Tibial nerve (tissue), 4 donors: ENCODE measurements at regions not wholly inside any gene's neighbourhood (a gene's known extent, or its start where the extent isn't known, plus 50 kb on each side); places are given as distances from the start of the nearest gene placed in this dataset.

Source experiments
- DNase-seq, 2 donors: peaks; one replicate each; pipeline ENCODE4 v3.0.0-alpha.2; 2019; ENCODE audit warnings: low spot score in 2 of 2
- H3K27ac ChIP-seq, 4 donors: fragments of 200-600 bp; sonication (generic) in 3 of 4; one replicate each; pipeline ENCODE4 v1.5.1; 2017 to 2019; ENCODE audit warnings: mild to moderate bottlenecking in 1 of 4
- H3K27me3 ChIP-seq, 2 donors: fragments of 200-600 bp; sonication (generic) in 1 of 2; one replicate each; pipeline versions ENCODE4 v1.5.1 to v1.6.0; 2017 to 2019
- H3K36me3 ChIP-seq, 3 donors: fragments of 200-600 bp; sonication (generic); one replicate each; pipeline ENCODE4 v1.5.1; 2018 to 2019
- H3K4me1 ChIP-seq, 4 donors: fragments of 200-600 bp; sonication (generic) in 3 of 4; one replicate each; pipeline ENCODE4 v1.5.1; 2017 to 2019
- H3K4me3 ChIP-seq, 4 donors: fragments of 200-600 bp; sonication (generic) in 3 of 4; one replicate each; pipeline ENCODE4 v1.5.1; 2017 to 2019; ENCODE audit warnings: mild to moderate bottlenecking in 1 of 4, moderate library complexity in 1 of 4
- H3K9me3 ChIP-seq, 4 donors: fragments of 200-600 bp; sonication (generic) in 3 of 4; one replicate each; pipeline ENCODE4 v1.5.1; 2017 to 2019
- EP300 ChIP-seq, 2 donors: sonication (generic); formaldehyde crosslinking; IDR thresholded peaks; one replicate each; pipeline ENCODE4 v1.6.1; 2017; ENCODE audit warnings: antibody characterized with exemption in 2 of 2, mild to moderate bottlenecking in 1 of 2
- POLR2A ChIP-seq, 2 donors: fragments of 450-650 bp; IDR thresholded peaks; one replicate each; pipeline ENCODE4 v1.6.1; 2017; ENCODE audit warnings: antibody characterized with exemption in 2 of 2, mild to moderate bottlenecking in 2 of 2, moderate library complexity in 2 of 2
- WGBS, 2 donors: methylation state at CpG; one replicate each; pipeline ENCODE4 v1.1.5; 2018; 5-methylcytosine and 5-hydroxymethylcytosine counted together
- TF ChIP-seq, protein P1 (sequence below), 5 experiments: fragments of 200-600 bp in 3 of 5; fragments of 450-650 bp in 2 of 5; sonication (generic) in 3 of 5; IDR thresholded peaks; one replicate each; pipeline ENCODE4 v1.5.1; 2016 to 2019; ENCODE audit warnings: antibody characterized with exemption in 5 of 5, mild to moderate bottlenecking in 3 of 5, moderate library complexity in 2 of 5

DNA sequence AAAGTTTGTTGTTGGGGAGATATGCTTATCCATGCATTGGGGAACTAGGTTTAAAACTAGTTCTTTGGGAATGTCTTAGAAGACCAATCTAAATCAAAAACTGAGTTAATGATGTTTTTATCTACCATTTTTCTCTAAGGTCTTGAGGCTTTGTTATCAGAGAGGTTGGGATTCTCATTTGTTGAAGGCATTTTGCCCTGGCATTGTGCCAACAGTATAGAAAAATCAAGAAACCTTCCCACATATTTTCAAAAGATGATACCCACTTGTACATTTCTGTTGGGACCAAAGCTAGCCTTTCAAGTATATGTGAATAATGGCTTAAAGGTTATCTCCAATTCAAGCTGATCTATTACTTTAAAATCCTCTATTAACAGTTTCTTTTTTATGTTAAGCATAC lies 419.8 kb upstream of the KIF2A start:
- H3K27ac ChIP-seq: no peak overlapping the region
- TF ChIP-seq, protein P1, sequence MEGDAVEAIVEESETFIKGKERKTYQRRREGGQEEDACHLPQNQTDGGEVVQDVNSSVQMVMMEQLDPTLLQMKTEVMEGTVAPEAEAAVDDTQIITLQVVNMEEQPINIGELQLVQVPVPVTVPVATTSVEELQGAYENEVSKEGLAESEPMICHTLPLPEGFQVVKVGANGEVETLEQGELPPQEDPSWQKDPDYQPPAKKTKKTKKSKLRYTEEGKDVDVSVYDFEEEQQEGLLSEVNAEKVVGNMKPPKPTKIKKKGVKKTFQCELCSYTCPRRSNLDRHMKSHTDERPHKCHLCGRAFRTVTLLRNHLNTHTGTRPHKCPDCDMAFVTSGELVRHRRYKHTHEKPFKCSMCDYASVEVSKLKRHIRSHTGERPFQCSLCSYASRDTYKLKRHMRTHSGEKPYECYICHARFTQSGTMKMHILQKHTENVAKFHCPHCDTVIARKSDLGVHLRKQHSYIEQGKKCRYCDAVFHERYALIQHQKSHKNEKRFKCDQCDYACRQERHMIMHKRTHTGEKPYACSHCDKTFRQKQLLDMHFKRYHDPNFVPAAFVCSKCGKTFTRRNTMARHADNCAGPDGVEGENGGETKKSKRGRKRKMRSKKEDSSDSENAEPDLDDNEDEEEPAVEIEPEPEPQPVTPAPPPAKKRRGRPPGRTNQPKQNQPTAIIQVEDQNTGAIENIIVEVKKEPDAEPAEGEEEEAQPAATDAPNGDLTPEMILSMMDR (IDR thresholded peaks at IDR 0.05): no peak
- TF ChIP-seq EP300 (IDR thresholded peaks at IDR 0.05): no peak
- no peak for TF ChIP-seq POLR2A (IDR thresholded peaks at IDR 0.05)

DNA sequence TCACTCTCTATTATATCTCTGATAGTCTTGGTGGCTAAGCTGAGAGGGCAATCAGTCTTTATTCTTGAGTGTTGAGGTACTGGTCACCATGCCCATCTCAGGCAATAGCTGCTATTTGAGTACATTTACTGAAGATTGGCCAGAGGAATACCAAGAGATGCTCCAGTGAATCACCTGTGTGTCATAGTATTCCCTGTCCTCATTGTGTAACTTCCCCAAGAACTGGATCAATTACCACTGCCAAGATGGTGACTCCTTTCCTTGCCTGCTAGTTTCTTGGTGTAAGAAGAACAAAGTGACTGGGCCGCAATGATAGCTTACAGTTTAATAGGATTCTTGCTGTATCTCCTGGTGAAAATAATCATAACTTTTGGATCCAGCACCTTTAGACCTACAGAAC lies 418.7 kb upstream of the KIF2A start:
- no peak overlapping the region for H3K4me3 ChIP-seq
- no peak overlapping the region for H3K27ac ChIP-seq
- TF ChIP-seq EP300 (IDR thresholded peaks at IDR 0.05): no peak
- TF ChIP-seq, protein P1 (IDR thresholded peaks at IDR 0.05): no peak
- TF ChIP-seq POLR2A (IDR thresholded peaks at IDR 0.05): no peak
- no peaks in the 10 kb centered on the region for H3K36me3 ChIP-seq
- no peak for DNase-seq
- peaks cover 0 to 13% (median 0%) of the 10 kb centered on the region in 4 donors for H3K9me3 ChIP-seq
- H3K4me1 ChIP-seq: no peaks in the 10 kb centered on the region
- WGBS, 2 donors: 91% methylated on average over 1 of the region's 1 CpG
- H3K27me3 ChIP-seq: no peaks in the 10 kb centered on the region

More for the DNA sequence above, 419.8 kb upstream of the KIF2A start:
- Histone ChIP-seq H3K4me3 (no peak overlapping the region), H3K36me3 (no peaks in the 10 kb centered on the region), H3K4me1 (no peaks in the 10 kb centered on the region), H3K27me3 (no peaks in the 10 kb centered on the region), H3K9me3 (peaks cover 0 to 11% (median 0%) of the 10 kb centered on the region in 4 donors)
- no peak for DNase-seq

DNA sequence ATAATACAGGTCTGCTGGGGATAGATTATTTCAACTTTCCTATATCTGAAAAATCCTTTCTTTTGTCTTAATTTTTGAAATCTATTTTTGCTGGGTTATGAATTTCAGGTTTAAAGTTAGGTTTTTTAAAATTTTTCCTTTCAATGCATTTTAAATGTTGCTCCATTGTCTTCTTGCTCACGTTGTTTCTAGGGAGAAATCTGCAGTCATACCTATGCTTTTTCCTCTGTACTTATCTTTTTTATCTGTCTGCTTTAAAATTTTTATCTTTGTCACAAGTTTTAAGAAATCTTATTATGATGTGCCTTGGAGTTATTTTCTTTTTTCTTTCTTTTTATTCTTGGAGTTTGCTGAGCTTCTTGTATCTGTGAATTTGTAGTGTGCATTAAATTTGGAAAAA lies 412.0 kb upstream of the KIF2A start:
- Histone ChIP-seq H3K4me3 (no peak overlapping the region), H3K36me3 (no peaks in the 10 kb centered on the region), H3K27ac (no peak overlapping the region), H3K27me3 (no peaks in the 10 kb centered on the region), H3K9me3 (peaks cover 0 to 34% (median 2%) of the 10 kb centered on the region in 4 donors), H3K4me1 (no peaks in the 10 kb centered on the region)
- DNase-seq: no peak
- TF ChIP-seq POLR2A (IDR thresholded peaks at IDR 0.05) (no peak), EP300 (IDR thresholded peaks at IDR 0.05) (no peak)
- TF ChIP-seq, protein P1 (IDR thresholded peaks at IDR 0.05): no peak
- WGBS, 2 donors: 67 to 79% methylated on average over 1 of the region's 1 CpG

DNA sequence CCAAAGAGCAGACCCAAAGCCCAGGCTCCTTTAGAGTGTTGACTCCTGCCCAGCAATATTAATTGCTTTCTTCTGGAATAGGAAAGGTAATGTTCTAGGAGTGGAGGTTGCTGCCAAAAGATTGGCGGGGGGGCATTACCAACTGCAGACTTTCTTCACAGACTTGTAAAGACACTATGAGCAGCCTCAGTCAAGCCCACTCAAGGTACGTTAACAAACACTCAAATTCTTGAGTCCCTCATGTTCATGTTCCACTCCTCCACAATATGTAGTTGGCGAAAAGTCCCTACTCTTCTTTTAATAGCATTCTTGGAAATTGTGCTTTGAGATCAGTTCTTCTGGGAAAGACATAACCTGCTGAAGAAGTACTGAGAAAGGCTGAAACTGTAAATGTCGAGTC lies 409.2 kb upstream of the KIF2A start:
- 73 to 86% methylated on average over 4 of the region's 4 CpGs for WGBS, 2 donors
- TF ChIP-seq POLR2A (IDR thresholded peaks at IDR 0.05): no peak
- TF ChIP-seq, protein P1 (IDR thresholded peaks at IDR 0.05): no peak
- TF ChIP-seq EP300 (IDR thresholded peaks at IDR 0.05): no peak
- no peak overlapping the region for H3K27ac ChIP-seq
- no peaks in the 10 kb centered on the region for H3K36me3 ChIP-seq
- no peak overlapping the region for H3K4me3 ChIP-seq
- H3K9me3 ChIP-seq: peaks cover 0 to 23% (median 2%) of the 10 kb centered on the region in 4 donors
- no peaks in the 10 kb centered on the region for H3K4me1 ChIP-seq
- DNase-seq: no peak
- H3K27me3 ChIP-seq: no peaks in the 10 kb centered on the region

DNA sequence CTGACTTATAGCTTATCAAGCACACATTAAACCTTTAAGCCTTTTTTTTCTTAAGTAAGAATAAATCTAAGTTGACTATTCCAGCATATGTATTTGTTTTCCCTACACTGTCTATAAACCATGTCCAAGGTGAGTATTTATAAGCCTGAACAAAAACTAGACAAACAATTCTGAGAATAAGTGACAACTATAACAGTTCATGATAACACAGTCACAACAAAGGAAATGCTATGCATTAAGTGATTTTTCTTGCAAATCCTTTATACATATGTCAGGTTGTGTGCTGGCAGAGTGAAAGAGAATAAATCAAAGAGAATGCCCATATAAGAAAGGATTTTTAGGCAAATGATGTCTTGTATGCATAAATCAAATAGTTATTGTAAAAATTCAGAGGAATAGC lies 408.8 kb upstream of the KIF2A start:
- TF ChIP-seq EP300 (IDR thresholded peaks at IDR 0.05) (no peak), POLR2A (IDR thresholded peaks at IDR 0.05) (no peak)
- TF ChIP-seq, protein P1 (IDR thresholded peaks at IDR 0.05): no peak
- H3K4me1 ChIP-seq: no peaks in the 10 kb centered on the region
- H3K27ac ChIP-seq: no peak overlapping the region
- H3K4me3 ChIP-seq: no peak overlapping the region
- H3K36me3 ChIP-seq: no peaks in the 10 kb centered on the region
- no peaks in the 10 kb centered on the region for H3K27me3 ChIP-seq
- peaks cover 0 to 23% (median 2%) of the 10 kb centered on the region in 4 donors for H3K9me3 ChIP-seq
- no peak for DNase-seq
